ENCODE measurements at regions not wholly inside any gene's neighbourhood (a gene's known extent, or its start where the extent isn't known, plus 50 kb on each side); places are given as distances from the start of the nearest gene placed in this dataset.

DNA sequence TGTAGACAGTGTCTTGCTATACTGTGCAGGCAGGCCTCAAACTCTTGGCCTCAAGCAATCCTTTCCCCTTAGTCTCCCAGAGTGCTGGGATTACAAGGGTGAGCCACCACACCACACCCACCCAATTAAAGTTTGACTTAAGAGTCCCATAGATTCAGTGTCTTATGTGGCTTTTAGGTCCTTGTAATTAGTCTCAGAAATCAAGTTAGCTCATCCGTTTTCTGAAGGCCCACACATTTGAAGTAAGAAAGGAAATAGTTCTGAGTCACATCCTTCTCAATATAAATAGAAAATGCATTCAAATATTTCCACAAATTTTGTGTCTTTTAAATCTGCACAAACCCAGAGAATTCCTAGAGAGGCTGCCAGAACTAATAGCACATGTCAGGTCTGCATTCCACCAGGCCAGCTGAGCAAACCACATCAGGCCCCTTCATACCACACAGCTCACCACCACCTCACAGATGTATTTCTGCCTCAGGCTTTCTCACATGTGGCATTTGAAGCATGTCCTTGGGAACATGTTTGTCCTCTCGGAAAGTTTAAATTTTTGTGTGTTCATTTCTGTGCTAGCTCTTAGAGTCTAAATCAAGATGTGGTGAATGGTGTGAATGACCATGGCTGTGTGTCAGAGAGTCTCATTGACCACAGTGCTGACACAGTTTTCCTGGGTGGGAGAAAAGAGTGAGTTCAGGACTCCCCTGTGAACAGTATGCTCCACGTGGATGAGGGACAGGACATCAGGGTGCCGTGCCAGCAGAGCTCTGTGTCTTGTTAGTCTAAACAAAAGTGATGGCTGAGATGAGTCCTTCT is 148.4 kb upstream of the USP9Y start:
- no peak for DNase-seq (ENCODE audit: low read depth in 2 of 3, low spot score in 1 of 3)

- DNase-seq (ENCODE audit: low read depth in 2 of 3, low spot score in 1 of 3), result no peak
Measured at GRCh38 chrY:12553909-12554308, 147.1 kb upstream of the USP9Y start.

- DNase-seq (ENCODE audit: low read depth in 2 of 3, low spot score in 1 of 3), result no peak
Measured at GRCh38 chrY:12555005-12555404, 146.0 kb upstream of the USP9Y start.

DNA sequence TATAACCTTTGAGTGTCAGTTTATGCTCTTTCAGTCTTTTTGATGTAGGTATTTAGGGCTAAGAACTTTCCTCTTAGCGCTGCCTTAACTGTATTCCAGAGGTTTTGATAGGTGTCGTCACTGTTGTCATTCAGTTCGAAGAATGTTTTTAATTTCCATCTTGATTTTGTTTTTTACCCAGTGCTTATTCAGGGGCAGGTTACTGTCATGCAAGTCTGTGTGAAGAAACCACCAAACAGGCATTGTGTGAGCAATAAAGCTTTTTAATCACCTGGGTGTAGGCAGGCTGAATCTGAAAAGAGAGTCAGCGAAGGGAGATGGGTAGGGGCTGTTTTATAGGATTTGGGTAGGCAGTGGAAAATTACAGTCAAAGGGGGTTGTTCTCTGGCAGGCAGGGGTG is 142.0 kb upstream of the USP9Y start:
- no peak for DNase-seq (ENCODE audit: low read depth in 2 of 3, low spot score in 1 of 3)

DNA sequence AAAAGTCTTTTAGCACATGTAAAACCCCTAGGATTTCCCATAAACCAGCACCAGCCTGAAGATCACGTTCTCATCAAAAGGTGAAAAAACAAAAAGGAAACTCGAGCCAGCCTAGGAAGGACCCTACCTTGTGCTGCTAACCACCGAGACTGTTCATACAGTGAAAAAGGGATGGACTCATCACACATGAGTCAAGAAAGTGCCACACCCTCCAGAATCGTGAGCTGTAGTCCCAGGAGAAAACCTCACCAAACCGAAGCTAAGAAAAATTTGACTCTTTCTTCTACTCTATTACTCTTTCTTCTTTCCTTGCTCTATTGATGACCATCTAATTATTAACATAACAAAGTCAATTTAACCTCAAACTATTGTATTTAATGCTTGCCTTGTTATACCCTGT is 124.8 kb upstream of the USP9Y start:
- no peak for DNase-seq (ENCODE audit: low read depth in 2 of 3, low spot score in 1 of 3)

DNA sequence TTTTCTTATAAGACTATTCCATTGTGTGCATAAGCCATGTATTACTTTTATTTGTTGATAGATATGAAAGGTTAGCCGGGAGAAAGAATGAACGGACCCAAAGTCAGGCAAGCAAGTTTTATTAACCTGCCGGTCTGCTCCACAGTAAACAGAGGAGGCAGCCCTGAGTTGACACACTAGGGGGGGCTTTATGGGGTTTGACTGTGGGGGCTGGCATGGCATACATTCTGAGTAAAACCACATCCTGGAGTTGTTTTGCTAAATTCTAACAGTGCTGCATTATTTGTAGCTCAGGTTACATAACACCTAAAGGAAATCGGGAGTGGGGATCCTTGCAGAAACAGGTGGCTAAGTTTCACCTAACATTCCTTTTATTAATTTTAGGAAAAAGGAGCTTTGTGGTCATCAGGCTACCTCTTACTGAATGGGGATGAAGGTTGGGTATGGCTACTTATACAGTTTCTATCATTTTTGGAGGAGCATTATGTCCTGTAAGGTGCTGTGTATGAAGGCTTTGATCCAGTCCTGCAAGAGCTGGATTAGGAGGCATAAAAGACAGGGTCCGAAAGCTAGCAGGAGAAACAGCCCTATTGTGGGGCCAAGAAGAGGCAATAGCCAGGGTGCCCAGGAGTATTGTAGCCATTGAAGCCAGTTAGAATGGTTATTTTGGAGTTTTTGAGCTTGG is 107.4 kb upstream of the USP9Y start:
- DNase-seq (ENCODE audit: low read depth in 2 of 3, low spot score in 1 of 3), result no peak

DNA sequence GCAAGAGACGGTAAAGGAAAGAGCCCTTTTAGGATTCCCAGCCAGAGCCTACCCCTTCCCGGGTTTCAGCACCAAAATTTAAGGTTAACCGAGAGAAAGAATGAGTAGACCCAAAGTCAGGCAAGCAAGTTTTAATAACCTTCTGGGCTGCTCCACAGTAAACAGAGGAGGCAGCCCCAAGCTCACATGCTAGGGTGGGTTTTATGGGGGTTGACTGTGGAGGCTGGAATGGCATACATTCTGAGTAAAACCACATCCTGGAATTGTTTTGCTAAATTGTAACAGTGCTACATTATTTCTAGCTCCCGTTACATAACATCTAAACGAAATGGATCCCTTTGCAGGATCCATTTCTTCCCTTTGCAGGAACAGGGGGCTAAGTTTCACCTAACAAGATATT is 102.2 kb upstream of the USP9Y start:
- DNase-seq (ENCODE audit: low read depth in 2 of 3, low spot score in 1 of 3), result no peak

DNA sequence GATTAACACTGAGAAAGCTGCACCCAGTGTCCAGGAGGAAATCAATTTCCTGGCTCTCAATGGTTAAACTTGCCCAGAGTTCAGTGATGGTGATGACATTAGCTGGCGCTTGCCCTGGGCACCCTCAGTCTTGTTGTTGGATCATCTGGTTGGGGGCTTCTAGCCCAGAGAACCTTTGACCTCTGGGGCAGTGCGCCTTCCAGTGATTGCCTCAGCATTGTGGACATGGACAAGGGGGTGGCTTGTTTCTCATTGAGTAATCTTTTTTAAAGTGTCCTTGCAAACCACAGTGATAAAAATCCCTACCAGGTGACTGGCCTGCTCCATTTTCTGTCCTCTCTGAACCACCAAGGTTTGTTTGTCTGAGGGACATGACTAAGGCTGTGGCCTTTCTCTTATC is 95.6 kb upstream of the USP9Y start:
- no peak for DNase-seq (ENCODE audit: low read depth in 2 of 3, low spot score in 1 of 3)

GRCh38 chrY:12610861-12611260 is 90.2 kb upstream of the USP9Y start:
- DNase-seq (ENCODE audit: low read depth in 2 of 3, low spot score in 1 of 3), result no peak

GRCh38 chrY:12615733-12616446 is 85.1 kb upstream of the USP9Y start:
- DNase-seq (ENCODE audit: low read depth in 2 of 3, low spot score in 1 of 3), result no peak

GRCh38 chrY:12621454-12622081 is 79.5 kb upstream of the USP9Y start:
- no peak for DNase-seq (ENCODE audit: low read depth in 2 of 3, low spot score in 1 of 3)

DNA sequence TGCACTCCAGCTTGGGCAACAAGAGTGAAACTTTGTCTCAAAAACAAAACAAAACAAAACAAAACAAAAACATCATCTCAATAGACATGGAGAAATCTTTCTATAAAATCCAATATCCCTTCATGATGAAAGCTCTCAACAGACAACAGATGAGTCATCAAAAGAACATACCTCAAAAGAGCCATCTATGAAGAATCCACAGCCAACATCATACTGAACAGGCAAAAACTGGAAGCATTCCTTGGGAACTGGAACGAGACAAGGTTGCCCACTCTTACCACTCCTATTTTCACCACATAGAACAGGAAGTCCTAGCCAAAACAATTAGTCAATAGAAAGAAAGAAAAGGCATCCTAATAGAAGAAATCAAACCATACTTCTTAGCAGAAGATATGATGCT is 77.8 kb upstream of the USP9Y start:
- no peak for DNase-seq (ENCODE audit: low read depth in 2 of 3, low spot score in 1 of 3)

GRCh38 chrY:12642986-12643385 is 58.0 kb upstream of the USP9Y start:
- no peak for DNase-seq (ENCODE audit: low read depth in 2 of 3, low spot score in 1 of 3)

DNA sequence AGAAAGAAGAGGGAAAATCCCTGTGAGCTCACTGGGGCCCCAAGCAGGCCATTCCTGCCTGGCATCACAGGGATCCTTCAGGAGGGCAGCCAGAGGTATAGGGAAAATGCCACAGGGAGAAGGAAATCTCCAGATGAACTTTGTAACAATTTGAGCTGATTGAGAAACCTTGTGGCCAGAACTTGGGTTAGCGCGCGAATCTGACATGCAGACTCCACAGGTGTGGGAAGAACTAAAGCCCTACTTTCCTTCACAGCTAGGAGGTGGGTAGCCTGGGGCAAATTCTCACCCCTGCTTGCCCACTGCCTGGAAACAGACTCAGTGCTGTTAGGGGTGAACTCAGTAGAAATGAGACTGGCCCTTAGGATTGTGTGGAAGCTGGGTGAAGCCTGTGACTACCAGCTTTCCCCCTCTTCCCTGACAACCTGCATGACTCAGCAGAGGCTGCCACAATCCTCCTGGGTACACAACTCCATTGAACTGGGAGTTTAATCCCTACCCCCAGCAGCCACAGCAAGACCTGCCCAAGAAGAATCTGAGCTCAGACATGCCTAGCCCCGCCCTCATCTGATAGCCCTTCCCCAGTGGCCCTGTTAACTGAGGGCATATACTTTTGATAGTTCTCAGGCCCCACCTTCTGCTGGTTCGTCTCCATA is 57.2 kb upstream of the USP9Y start:
- DNase-seq (ENCODE audit: low read depth in 2 of 3, low spot score in 1 of 3), result no peak

GRCh38 chrY:12651095-12651494 is 49.9 kb upstream of the USP9Y start:
- DNase-seq (ENCODE audit: low read depth in 2 of 3, low spot score in 1 of 3), result no peak

Data from stimulated activated CD4-positive, alpha-beta T cell treated with anti-CD3 and anti-CD28 coated beads, Interleukin-12 subunit alpha, Interleukin-12 subunit beta, amount 100 ng/mL, for 48 hours (primary cell).